Retinal pigment epithelial cell (primary cell): ENCODE measurements at regions not wholly inside any gene's neighbourhood (a gene's known extent, or its start where the extent isn't known, plus 50 kb on each side); places are given as distances from the start of the nearest gene placed in this dataset.

Experiments used
- DNase-seq: peaks from one replicate; pipeline ENCODE4 v3.0.0-alpha.2; 2010; ENCODE audit warnings: low read depth
- H3K4me3 ChIP-seq: 2 replicates; pipeline ENCODE4 v1.5.1; 2011; ENCODE audit warnings: mild to moderate bottlenecking, low read length, control low read depth, moderate library complexity
- CTCF ChIP-seq: conservative IDR thresholded peaks from 2 replicates; pipeline ENCODE4 v1.5.1; 2011; ENCODE audit warnings: low read depth, low read length, control low read depth, inconsistent platforms

- DNase-seq, result no peak
- no peak for TF ChIP-seq CTCF
- H3K4me3 ChIP-seq, result no peak overlapping the region
These were observed 225.7 kb downstream of the UTP18 start for GRCh38 chr17:51486091-51486490.

GRCh38 chr17:51486885-51487520 lies 226.7 kb downstream of the UTP18 start:
- DNase-seq, result no peak
- no peak overlapping the region for H3K4me3 ChIP-seq
- no peak for TF ChIP-seq CTCF

- DNase-seq, result no peak
- no peak overlapping the region for H3K4me3 ChIP-seq
- no peak for TF ChIP-seq CTCF
These were observed 227.6 kb downstream of the UTP18 start for GRCh38 chr17:51487947-51488346.

GRCh38 chr17:51491416-51491815 lies 231.1 kb downstream of the UTP18 start:
- TF ChIP-seq CTCF, result no peak
- H3K4me3 ChIP-seq, result no peak overlapping the region
- no peak for DNase-seq

GRCh38 chr17:51493206-51493605 lies 232.9 kb downstream of the UTP18 start:
- no peak for DNase-seq
- TF ChIP-seq CTCF, result no peak
- H3K4me3 ChIP-seq, result no peak overlapping the region

- no peak for TF ChIP-seq CTCF
- H3K4me3 ChIP-seq, result no peak overlapping the region
- DNase-seq, result no peak
These were observed 236.0 kb downstream of the UTP18 start for GRCh38 chr17:51496378-51496777.

- no peak for TF ChIP-seq CTCF
- H3K4me3 ChIP-seq, result no peak overlapping the region
- DNase-seq, result no peak
These were observed 239.6 kb downstream of the UTP18 start for GRCh38 chr17:51499897-51500296.
